GM21360 (cell line): ENCODE measurements at regions not wholly inside any gene's neighbourhood (a gene's known extent, or its start where the extent isn't known, plus 50 kb on each side); places are given as distances from the start of the nearest gene placed in this dataset.

Source experiments
- ATAC-seq: cut with Tn5 transposase; IDR thresholded peaks from one replicate; pipeline ENCODE4 v1.9.1; 2021; ENCODE audit warnings: mild to moderate bottlenecking, moderate library complexity; ENCODE audit not compliant: unreplicated experiment

- ATAC-seq = no peak
These were observed 346.6 kb downstream of the TBC1D4 start for GRCh38 chr13:75135325-75135825.

- no peak for ATAC-seq
These were observed 349.0 kb downstream of the TBC1D4 start for GRCh38 chr13:75132701-75133695.

- ATAC-seq = no peak
These were observed 352.6 kb downstream of the TBC1D4 start for GRCh38 chr13:75129331-75129730.

GRCh38 chr13:75124415-75124814 is 357.6 kb downstream of the TBC1D4 start:
- no peak for ATAC-seq

GRCh38 chr13:75123428-75123827 is 358.5 kb downstream of the TBC1D4 start:
- ATAC-seq = no peak

GRCh38 chr13:75120085-75120484 is 361.9 kb downstream of the TBC1D4 start:
- ATAC-seq = no peak

- no peak for ATAC-seq
These were observed 366.8 kb downstream of the TBC1D4 start for GRCh38 chr13:75115171-75115570.

GRCh38 chr13:75103976-75104375 is 378.0 kb downstream of the TBC1D4 start:
- no peak for ATAC-seq

GRCh38 chr13:75102001-75102716 is 379.8 kb downstream of the TBC1D4 start:
- ATAC-seq = no peak

- no peak for ATAC-seq
These were observed 380.6 kb downstream of the TBC1D4 start for GRCh38 chr13:75101348-75101747.

GRCh38 chr13:75092143-75092542 is 389.8 kb downstream of the TBC1D4 start:
- ATAC-seq = no peak

- ATAC-seq = no peak
These were observed 390.3 kb downstream of the TBC1D4 start for GRCh38 chr13:75091718-75092117.

- ATAC-seq = no peak
These were observed 390.9 kb downstream of the TBC1D4 start for GRCh38 chr13:75090872-75091615.

- ATAC-seq = no peak
These were observed 393.1 kb downstream of the TBC1D4 start for GRCh38 chr13:75088915-75089314.

- ATAC-seq = no peak
These were observed 402.7 kb downstream of the TBC1D4 start for GRCh38 chr13:75079226-75079625.

- no peak for ATAC-seq
These were observed 405.5 kb downstream of the TBC1D4 start for GRCh38 chr13:75076476-75076875.

- ATAC-seq = no peak
These were observed 408.2 kb downstream of the TBC1D4 start for GRCh38 chr13:75073786-75074185.

GRCh38 chr13:75072891-75073290 is 409.1 kb downstream of the TBC1D4 start:
- no peak for ATAC-seq

- no peak for ATAC-seq
These were observed 409.6 kb downstream of the TBC1D4 start for GRCh38 chr13:75072368-75072767.

- no peak for ATAC-seq
These were observed 410.2 kb downstream of the TBC1D4 start for GRCh38 chr13:75071796-75072195.

GRCh38 chr13:75071395-75071794 is 410.6 kb downstream of the TBC1D4 start:
- no peak for ATAC-seq
